ENCODE measurements at regions not wholly inside any gene's neighbourhood (a gene's known extent, or its start where the extent isn't known, plus 50 kb on each side); places are given as distances from the start of the nearest gene placed in this dataset.

DNA sequence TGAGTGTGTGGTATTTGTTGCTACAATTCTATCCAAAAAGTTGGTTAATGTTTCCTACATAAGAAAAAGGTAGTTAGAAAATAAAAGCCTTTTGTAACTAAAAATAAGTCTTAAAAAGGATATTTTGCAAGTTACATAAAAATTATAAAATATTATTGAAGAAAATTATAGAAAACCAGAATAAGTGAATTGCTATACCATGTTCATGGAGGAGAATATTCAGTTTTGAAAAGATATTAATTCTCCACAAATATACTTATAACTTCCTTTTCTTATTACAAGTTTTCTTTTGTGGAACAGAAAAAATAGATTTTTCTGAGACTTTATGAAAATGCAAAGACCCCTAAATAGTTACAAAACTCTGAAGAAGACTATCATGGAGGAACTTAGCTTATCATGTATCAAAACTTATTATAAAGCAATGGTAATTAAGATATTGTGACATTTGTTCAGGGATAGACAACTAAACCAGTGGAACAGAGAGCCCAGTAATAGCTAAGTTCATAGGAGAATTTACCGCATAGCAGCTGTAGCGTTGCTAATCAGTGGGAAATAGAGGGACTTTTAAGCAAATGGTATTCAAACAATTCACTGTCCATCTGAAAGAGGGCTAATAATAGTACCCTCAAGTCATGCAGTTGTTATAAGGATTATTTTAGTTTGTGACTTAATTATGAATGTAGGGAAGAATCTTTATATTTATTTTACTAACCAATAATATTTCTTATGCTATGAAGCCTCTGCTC lies 515.2 kb upstream of the ZNF608 start:
- ATAC-seq (no peak), DNase-seq (ENCODE audit: low spot score) (no peak)

DNA sequence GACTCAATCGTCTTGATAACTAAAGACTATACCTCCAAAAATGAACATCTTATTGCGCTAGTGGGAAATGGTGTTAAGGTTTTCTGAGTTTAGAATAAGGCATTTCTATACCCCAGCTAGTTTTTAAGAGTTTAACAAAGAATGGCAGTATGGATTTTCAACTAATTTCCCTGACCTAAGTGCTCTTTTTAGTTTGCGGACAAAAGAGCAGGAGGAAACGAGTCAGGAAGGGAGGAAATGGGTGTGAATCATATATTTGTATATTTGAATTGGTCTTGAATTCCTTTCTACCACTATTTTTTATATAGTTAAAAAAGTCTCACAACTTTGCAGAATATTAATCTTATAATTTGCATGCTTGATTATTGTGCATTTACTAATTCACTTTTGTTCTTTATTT lies 516.3 kb upstream of the ZNF608 start:
- no peak for DNase-seq (ENCODE audit: low spot score)
- ATAC-seq = no peak

DNA sequence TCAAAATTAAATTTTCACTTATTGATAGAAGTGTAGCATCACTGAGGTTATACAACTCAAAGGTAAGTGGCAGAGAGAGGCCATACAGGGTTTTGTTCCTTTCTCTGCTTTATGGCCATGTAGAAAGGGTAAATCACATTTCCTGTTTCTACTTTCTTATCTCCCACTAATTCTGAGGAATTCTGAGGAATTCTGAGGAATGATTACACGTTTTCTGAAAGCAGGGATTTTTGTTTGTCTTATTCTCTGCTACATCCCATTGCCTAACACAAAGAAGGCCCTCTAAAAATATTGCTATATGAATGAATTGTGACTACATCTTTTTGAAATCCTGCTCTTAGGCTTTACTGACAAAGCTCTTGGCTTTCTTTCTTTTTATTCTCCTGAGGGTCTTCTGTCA lies 516.9 kb upstream of the ZNF608 start:
- no peak for DNase-seq (ENCODE audit: low spot score)
- ATAC-seq = no peak

DNA sequence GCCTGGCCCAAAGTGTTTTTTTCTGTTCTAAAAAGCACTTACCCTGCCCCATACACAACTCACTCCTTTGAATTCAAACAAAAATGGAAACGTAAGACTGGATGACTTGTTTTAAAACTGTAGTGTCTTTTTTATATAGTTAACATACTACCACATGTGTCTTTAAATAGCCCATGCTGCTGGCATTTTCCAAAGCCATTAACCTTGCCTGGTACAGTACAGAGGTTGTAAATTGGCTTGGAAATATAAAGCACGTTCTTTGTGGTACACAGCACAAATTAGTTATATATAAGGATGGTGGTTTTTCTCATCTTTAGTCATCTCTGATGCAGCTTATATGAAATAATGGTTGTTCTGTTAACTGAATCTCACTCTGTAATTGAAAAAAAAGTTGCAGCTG lies 519.7 kb upstream of the ZNF608 start:
- DNase-seq (ENCODE audit: low spot score) (no peak), ATAC-seq (no peak)

DNA sequence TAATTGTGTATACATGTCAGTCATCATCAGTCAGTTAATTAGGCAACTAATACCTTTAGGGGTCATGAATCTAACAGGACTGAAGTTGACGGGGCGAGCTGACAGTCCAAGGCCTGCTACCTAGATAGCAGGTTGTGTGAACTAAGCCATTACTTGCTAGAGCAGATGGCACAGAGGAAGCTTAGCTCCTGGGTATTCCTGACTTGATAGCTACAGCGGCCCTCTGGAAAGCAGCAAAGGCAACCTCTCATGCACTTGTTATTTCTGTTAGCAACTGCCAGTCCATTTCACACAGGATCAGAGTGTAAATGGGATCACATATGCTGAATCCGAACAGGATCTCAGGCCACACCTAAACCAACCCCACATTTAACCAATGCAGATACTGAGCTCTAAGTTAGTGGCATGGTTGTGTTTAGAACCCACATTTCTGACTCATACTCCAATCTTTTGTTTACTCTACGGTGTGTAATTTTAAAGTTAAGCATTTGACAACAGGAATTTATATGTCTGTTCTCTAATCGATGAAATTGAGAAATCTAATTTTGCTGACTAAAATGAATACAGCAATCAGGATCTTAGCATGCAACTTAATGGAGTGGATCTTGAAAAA lies 521.3 kb upstream of the ZNF608 start:
- no peak for DNase-seq (ENCODE audit: low spot score)
- ATAC-seq = no peak

DNA sequence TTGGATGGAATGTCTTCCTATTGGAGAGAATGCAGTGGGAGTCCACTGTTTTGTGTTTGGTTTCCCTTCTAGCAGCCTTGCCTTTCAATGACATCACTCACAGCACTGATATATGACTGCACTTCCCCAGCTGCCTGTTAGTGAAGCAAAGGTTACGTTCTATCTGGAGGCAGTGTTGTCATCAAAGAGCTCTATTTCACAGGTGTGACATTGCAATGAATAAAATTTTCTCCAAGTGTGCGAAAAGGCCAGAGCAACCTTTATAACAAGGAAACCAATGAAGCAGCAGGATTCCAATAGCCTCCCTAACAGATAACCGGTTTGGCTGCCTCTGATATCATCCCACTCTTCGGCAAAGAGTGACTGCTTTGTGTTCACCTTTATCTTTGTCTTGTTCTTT lies 523.5 kb upstream of the ZNF608 start:
- no peak for ATAC-seq
- DNase-seq (ENCODE audit: low spot score) = no peak

DNA sequence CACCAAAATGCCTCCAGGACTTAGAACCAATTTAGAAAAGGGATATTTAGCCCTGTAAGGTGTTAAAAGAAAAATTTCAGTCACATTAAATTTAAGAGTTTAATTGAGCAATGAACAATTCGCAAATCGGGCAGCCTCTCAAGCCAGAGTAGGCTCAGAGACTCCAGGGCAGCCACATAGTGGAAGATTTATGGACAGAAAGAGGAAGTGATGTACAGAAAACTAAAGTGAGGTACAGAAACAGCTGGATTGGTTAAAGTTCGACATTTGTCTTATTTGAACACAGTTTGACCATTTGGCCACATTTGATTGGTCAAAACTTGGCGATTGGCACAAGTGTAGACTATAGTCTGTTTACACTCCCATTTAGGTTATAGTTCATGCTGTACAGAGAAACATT lies 525.9 kb upstream of the ZNF608 start:
- DNase-seq (ENCODE audit: low spot score) = no peak
- no peak for ATAC-seq

DNA sequence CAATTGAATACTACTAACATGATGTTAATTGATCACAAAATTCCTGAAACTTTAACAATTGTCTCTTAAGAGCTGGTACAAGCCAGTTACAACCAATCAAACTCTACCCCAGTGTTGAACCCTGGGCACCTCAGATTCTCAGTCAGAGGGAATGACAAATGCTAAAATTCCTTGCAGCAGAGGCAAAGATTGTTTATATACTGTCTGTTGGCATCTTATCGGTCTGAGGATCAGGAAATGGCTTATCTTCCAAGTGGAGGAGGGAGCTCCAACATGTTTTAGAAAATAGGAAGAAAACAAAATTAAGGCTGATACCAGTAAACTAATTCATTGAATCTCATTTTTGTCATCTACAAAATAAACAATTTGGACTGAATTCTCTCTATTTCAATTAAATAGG lies 527.8 kb upstream of the ZNF608 start:
- DNase-seq (ENCODE audit: low spot score) = no peak
- no peak for ATAC-seq

DNA sequence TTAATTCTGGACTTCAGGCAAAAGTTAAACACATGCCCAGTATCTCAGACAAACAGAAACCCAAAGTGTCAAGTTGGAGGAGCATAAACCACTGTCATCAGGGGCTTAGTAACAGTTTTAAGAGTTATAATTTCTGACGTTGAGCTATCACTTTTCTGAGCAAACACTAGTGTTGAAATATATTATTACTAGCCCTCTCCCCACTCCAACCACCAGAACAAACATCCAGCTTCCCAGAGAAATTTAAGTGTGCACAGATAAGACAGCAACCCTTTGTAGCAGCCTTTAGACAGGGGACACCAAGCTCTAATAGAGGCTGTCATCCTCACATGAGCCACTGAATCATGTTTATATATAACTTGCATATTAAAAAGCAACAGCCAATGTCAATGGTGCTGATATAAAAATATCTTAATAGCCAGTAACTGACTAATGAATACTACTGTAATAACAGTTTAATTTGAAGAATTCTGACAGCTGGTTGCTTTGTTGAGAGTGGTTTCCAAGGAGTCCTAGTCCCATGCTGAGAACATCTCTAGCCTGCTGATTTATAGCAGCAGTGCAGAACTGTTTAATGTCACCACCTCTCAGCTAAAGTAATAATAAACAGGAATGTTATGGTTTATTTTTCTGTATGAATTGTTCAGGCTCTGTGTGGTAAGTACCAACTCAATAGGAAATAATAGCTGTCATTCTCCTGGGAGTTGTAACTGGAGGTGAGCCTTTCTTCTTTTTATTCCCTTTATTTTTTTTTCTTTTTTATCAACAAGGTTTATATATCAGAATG lies 528.7 kb upstream of the ZNF608 start:
- DNase-seq (ENCODE audit: low spot score) = no peak
- no peak for ATAC-seq

DNA sequence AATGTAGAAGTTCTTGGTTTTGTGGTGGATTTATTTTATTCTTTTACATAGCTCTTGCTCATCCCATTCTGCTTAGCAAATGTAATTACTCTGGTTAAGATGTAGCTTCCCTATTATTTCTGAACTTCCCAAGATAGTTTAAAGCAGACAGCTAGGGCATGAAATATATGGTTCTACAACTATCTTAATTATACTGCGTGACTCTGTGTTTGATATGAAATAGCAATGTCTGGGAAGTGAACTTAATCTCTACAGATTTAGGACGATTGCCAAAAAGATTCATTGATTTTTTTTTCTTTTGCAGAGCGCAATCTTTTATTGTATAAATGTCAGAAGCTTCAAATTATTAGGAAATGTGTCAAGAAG lies 529.3 kb upstream of the ZNF608 start:
- DNase-seq (ENCODE audit: low spot score) = no peak

DNA sequence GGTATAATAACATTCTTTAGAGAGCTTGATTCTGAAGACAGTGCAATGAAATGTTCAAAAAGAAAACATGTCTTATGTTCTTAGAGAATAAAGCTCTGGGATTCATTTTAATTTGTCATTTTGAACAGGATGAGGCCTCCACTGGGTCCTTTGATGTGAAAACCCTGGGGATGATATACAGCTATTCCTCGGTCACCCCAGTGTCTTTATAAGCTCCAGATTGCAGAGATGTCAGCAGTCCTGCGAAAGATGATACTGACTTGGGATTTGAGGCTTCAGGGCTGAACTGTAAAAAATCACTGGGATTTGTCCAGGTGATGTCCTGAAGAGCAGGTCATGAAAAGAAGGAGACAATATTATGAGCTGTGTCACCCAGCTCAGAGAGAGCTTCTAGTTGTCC lies 529.7 kb upstream of the ZNF608 start:
- DNase-seq (ENCODE audit: low spot score) (no peak), ATAC-seq (no peak)

More for the DNA sequence above, 529.3 kb upstream of the ZNF608 start:
- no peak for ATAC-seq

DNA sequence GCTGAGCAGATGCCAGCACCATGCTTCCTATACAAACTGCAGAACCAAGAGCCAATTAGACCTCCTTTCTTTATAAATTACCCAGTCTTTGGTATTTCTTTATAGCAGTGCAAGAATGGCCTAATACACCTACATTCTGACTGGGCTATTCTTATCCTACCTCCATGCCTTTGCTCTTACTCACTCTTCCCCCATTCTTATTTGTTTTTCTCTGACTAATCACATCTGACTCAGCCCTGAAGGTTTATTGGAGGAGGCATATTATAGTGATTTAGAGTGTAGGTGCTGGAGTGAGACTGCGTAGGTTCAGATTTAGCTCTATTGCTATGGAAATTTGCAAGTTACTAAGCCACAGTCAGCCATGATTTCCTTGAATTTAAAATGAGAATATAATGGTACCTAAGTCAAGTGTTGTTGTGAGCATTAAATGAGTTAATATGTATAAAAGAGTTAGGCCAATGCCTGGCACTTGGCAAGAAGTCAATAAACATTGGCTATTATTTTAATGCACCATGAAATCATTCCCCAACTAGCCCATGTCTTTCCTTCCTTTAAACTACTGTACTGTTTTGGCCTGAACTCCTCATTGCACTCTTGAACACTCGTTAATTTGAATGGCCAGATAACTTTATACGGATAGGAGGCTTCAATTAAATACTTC lies 531.2 kb upstream of the ZNF608 start:
- ATAC-seq (no peak), DNase-seq (ENCODE audit: low spot score) (no peak)

DNA sequence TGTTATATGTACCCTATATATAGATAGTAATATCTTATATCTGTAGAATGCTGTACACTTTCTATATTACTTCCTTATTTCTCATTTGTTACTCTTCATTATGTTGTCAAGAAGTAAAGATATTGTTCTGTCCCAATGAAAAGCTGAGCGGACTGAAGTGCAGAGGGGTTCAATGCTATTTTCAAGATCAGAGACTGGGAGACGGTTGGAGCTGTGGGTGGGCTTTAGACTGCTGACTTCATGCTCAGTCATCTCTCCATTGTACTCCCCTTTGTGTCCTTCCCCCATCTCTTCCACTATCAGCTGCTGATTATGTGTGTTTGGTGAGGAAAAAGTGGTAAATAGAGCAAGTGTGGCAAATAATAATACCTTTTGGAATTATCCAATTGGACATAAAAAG lies 532.3 kb upstream of the ZNF608 start:
- DNase-seq (ENCODE audit: low spot score) (no peak), ATAC-seq (no peak)

DNA sequence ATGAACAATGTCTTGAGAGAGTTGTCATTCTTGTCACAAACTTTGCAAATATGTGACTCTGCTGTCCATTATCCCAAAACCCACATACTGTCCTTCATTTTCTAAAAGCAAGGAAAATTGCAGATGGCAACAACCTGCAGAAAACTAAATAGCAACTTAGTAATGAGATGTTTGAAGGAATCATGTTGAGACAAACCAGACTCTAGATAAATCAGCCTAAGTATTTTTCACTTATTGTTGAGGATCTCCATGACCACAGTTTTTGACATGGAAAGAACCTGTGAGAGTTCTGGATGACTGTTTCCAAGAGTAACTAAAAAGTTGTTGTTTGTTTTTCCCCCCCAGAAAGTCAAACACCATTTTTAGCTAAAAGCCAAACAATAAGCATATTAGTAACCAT lies 535.2 kb upstream of the ZNF608 start:
- DNase-seq (ENCODE audit: low spot score) (no peak), ATAC-seq (no peak)

DNA sequence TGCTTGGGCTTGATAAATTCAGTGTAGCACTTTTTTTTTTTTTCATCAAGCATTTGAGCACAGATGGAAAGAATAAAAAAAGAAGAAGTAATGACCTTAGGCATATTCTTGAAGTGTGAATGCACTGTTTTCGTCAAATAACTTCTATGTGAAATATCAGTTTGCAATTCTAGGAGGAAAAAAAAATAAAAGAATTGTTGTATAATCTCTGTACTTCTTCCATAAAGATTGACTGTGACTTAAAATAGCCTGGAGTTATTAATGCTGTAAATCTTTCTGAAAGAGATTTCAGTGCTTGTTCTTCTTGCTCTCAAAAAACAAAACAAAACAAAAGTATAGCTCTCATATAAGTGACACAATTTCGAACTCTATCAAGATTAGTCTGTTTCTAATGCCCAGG lies 536.9 kb upstream of the ZNF608 start:
- DNase-seq (ENCODE audit: low spot score) (no peak), ATAC-seq (no peak)

DNA sequence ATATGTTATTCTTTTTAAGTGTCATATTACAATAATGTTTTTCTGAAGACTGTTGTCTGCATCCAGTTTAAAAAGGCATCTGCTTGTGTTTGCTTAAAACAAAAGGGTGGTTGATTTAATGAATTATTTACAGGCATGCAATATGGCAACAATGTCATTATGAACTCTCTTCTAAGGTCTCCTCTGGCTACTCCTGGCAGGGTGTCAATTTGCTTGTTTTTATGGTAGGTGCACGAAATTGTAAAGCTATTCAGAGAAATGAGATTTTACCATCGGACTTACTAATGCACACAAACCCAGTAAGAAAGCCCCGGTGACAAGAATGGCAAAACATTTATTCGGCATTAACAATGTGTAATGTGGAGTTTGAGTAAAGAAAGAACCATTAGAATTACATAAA lies 539.8 kb upstream of the ZNF608 start:
- DNase-seq (ENCODE audit: low spot score) = no peak

DNA sequence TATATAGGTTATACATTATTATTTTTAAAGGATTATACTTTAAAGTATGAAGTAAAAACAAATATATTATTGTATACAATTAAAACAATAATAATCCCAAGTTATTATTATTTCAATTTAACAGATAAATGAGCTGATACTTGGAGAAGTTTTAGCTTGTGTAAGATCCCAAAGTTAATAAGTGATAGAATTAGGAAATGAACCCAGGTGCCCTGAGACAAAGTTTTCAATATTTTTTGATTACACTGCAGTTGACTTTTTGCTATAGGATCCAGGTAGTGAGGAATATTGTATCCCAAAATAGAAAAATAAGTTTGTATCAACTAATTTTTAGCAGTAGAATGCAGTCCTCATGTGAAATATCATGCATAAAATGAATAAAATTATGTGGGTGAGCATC lies 543.2 kb upstream of the ZNF608 start:
- ATAC-seq = peak; percentile 50

More for the DNA sequence above, 539.8 kb upstream of the ZNF608 start:
- ATAC-seq = no peak

DNA sequence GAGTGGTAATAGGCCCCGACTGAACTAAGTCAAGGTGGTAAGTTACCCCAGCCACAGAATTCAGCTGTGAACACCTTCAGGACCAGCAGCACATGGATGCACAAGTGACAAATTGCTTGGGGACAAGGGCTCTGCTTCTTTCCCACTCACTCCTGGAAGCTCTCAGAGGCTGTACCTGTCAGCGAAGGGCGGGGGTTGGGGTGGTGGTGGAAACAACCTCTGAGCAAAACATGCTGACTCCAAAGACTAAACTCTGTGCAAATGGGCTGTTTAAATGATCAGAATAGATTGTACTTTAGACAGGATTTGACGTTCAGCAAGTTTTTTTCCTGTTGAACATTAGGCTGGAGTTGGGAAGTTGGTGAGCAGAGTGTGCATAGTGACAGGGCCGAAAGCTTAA lies 544.5 kb upstream of the ZNF608 start:
- peak; percentile 89 for ATAC-seq
- DNase-seq (ENCODE audit: low spot score) = peak; percentile 67

More for the DNA sequence above, 543.2 kb upstream of the ZNF608 start:
- no peak for DNase-seq (ENCODE audit: low spot score)

DNA sequence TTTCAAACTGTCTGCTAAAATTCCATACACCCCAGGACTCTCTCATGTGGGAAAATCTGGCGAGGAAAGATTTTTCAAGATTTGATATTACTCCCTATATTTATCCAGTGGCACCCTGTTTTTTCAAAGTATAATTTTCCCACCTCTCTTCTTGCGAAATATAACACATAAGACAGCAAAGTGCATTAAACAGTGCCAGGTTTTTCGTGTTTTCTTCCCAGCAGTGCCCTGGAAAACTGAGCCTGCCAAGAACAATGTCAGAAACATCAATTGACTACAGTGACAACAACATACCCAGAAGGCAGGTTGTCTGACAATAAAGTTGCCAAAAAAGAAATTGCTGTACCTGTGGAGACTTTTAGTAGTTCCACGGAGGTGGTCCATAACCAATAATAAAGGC lies 545.0 kb upstream of the ZNF608 start:
- peak; percentile 78 for ATAC-seq
- peak; percentile 45 for DNase-seq (ENCODE audit: low spot score)

DNA sequence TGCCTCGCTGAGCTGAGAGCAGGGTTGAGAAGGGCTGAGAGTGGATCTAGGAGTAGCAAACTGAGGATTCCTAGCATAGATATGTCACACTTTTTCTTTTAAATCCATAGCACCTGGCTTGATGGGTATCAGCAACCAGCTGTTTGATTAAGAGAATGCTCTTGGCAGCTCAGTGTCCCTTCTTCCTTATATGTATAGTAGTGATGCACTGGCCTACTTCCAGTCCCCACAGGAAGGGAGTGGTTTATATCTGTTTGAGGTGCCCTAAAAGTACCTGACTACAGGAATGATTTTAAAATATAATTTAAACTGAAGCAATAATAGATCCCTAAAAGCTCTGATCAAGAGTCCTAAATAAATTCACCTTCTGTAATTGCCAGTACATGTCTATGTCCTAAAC lies 546.8 kb upstream of the ZNF608 start:
- DNase-seq (ENCODE audit: low spot score) (no peak), ATAC-seq (no peak)

DNA sequence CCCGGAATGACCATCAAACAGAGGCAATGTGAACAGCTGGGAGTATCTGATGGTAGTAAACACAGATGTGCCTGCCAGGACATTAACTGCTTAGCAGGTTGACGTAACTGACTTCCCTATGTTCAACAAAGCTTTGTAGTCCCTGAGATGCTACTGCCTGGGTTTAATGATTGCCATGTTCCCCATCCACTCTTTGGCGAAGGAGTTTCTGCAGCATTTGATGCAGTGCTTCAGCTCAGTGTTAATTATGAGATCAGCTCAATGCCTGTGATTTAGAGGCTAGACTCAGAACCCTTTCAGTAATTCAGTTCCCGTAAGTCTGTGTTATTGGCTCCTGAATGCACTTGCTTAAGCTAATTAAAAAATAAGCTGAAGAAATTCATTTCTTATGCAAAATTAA lies 547.3 kb upstream of the ZNF608 start:
- no peak for ATAC-seq
- DNase-seq (ENCODE audit: low spot score) = no peak

DNA sequence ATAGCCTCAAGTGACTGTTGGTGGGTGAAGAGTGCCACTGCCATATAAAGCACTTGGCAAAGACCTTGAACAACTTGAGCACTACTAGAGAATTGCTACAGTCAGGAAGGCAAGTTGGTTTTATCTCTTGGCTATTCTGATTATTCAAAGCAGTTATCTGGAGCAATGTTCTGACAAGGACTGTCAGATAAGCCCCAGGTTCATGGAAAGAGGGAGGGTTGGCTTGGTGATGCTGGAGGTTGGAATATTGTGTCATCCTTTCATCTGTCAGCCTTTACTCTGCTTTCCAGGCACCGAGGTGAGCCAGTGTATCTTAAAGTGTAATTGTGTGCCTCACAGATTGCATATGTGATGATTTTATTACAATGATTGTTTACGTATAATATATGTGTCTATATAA lies 548.4 kb upstream of the ZNF608 start:
- no peak for DNase-seq (ENCODE audit: low spot score)
- ATAC-seq = no peak

All from left lobe of liver (tissue), 2 donors.